ENCODE measurements at regions not wholly inside any gene's neighbourhood (a gene's known extent, or its start where the extent isn't known, plus 50 kb on each side); places are given as distances from the start of the nearest gene placed in this dataset.
"Not testable (repeated sequence)": the region's sequence is repeated elsewhere in the genome, so short reads cannot be mapped to it uniquely, and the experiment has no call there.

DNA sequence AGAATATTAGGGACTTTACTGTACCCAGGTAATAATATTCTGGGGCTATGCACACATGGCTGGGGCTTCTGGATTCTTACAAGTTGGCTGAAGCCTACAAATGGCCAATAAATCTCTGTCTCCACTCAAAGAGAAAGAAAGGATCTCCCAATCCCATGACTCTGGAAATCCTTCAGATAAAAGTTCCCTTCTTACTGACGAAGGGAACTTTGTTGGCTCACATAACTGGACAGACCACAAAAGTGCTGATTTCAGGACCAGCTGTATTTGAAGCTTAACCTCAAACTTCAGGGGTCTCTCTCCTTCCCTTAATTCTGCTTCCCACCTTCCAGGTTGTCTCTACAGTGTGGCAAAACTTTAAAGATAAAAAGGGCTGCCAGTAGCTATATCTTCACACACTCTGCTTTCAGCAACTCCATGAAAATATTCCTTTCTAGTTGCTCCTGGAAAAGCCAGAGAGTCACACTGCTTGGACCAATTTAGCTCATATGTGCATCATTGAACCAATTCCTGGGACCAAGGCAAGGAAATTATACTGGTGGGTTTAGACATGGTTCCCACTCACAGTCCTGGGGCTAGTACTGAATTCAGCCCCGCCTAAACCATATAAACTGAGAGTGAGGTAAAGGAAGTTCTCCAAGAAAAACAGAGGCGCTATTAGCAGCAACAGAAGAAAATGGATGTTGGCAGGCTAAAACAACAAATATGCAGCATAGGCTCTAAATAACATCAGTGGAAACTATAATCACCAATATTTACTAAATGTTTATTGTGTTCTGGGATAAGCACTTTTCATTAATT, 290.0 kb upstream of the GADL1 start:
- no peak for DNase-seq (ENCODE audit: low spot score)

DNA sequence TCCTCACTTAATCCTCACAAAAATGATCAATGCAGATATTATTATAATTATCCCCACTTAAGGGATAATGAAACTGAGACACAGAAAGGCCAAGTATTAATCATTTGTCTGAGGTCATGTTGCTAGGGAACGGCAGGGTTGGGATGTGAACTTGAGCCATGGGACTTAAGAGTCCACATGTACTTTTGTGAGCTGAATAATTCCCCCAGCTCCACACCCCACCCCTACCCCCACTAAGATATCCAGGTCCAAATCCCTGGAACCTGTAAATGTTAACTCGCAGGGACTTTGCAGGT, 290.5 kb upstream of the GADL1 start:
- no peak for DNase-seq (ENCODE audit: low spot score)

DNA sequence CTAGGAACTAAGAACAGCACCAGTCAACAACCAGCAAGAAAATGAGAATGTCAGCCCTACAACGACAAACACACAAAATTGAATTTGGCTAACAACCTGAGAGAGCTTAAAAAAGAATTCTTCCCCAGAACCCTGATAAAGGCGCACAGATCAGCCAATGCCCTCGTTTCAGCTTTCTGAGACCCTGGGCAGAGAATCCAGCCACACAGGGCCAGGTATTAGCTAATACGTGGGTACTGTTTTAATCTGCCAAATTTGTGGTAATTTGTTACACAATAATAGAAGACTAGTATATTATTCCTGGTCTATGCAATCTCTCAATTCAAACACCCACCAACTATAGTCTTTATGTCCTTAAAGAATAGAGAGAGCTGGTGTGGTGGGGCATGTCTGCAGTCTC, 291.6 kb upstream of the GADL1 start:
- DNase-seq (ENCODE audit: low spot score) = no peak

DNA sequence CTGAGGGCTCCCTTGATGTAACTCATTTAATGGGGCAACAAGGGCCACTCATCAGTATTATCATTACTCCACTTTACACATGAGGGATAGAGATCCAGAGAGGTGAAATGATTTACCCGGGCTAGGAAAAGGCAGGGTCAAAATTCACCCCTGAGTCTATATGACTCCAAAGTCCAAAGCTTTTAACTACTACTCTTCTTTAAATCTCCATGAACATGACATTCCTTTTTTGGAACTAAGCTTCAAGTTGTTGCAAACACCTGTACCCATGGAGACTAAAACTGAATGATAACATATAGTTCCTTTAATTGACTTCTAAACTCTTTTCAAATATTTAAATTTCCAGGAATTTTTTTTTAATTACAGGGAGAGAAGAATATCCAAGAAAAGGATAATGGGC, 292.9 kb upstream of the GADL1 start:
- no peak for DNase-seq (ENCODE audit: low spot score)

GRCh38 chr3:31188112-31188511, 293.7 kb upstream of the GADL1 start:
- no peak for DNase-seq (ENCODE audit: low spot score)

DNA sequence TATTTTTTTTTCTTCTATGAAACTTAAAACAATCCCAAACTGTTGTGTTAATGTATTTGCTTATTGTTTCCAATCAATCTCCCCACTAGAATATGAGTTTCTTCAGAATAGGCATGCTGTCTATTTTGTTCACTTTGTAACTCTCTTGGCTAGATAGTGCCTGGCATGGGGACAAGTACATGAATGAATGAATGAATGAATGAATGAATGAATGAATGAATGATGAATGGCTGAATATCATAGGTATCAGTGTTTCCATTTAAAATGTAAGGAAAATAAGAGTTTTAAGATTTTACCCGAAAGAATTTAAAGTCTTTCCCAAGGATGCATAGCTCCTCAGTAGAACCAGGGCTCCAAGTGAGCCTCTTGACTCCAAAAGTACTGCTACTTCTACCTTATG, 294.9 kb upstream of the GADL1 start:
- no peak for DNase-seq (ENCODE audit: low spot score)

DNA sequence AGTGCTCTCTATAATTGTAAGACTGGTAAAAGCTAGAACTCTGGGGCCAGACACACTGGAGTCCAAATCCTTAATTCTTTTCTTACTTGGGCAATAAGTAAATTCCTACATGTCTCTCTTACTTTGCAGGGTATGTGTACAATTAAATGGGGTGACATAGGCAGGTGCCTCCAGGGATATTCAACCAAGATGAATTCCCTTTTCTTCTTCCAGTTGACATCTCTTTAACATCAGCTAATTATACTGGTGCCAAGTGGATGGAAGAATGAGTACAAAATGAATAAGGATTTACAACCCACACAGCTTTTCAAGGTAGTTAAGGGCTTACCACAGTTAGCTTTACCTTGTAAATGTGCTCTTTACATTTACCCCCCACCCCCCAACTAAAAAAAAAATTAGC, 295.5 kb upstream of the GADL1 start:
- DNase-seq (ENCODE audit: low spot score) = no peak

GRCh38 chr3:31191354-31191753, 296.9 kb upstream of the GADL1 start:
- DNase-seq (ENCODE audit: low spot score) = no peak

- no peak for DNase-seq (ENCODE audit: low spot score)
Observed at GRCh38 chr3:31193429-31193828, 299.0 kb upstream of the GADL1 start.

GRCh38 chr3:31193871-31194270, 299.4 kb upstream of the GADL1 start:
- DNase-seq (ENCODE audit: low spot score) = no peak

- DNase-seq (ENCODE audit: low spot score) = no peak
Observed at GRCh38 chr3:31196261-31196660, 301.8 kb upstream of the GADL1 start.

DNA sequence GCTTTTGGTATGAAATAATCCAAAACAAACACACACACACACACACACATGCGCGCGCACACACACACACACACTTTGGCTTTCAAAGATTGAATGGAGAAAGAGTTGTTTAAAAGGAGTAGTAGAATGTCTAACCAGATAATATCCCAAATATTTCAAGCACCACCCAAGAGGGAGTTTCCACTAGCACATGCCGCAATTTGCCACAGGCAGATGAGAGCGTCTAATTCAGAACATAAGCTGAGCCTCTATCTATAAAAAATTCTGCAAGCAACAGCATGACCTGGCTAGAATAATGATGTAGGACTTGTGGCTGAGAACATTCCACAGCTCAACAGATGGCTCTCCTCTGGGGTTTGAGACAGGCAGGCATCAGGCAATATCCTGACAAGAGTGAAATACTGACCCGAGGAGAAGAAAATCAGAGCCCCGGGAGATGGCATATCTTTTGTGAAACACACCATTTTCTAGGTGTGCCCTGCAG, 302.5 kb upstream of the GADL1 start:
- peak; percentile 37 for DNase-seq (ENCODE audit: low spot score)

DNA sequence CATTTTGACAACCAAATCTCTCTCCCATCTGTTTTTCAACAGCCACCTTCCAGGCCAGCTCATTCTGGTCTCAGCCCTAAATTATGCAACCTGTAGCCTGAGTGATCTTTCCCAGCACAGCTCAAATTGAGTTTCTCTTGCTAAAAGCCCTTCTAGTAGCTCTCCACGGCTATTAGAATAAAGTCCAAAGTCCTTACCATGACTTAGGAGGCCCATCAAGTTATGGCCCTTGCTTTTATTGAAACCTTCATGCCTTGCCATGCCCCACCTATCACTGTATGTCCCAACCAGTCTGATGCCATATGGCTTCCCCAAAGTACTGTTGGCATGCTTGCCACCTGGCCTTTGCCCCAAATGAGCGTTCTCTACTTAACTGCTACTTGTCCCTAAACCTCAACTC, 303.5 kb upstream of the GADL1 start:
- DNase-seq (ENCODE audit: low spot score) = no peak

GRCh38 chr3:31198890-31199289, 304.4 kb upstream of the GADL1 start:
- no peak for DNase-seq (ENCODE audit: low spot score)

- no peak for DNase-seq (ENCODE audit: low spot score)
Observed at GRCh38 chr3:31203960-31204795, 309.7 kb upstream of the GADL1 start.

GRCh38 chr3:31204796-31205056, 310.3 kb upstream of the GADL1 start:
- DNase-seq (ENCODE audit: low spot score) = not testable (repeated sequence)

DNA sequence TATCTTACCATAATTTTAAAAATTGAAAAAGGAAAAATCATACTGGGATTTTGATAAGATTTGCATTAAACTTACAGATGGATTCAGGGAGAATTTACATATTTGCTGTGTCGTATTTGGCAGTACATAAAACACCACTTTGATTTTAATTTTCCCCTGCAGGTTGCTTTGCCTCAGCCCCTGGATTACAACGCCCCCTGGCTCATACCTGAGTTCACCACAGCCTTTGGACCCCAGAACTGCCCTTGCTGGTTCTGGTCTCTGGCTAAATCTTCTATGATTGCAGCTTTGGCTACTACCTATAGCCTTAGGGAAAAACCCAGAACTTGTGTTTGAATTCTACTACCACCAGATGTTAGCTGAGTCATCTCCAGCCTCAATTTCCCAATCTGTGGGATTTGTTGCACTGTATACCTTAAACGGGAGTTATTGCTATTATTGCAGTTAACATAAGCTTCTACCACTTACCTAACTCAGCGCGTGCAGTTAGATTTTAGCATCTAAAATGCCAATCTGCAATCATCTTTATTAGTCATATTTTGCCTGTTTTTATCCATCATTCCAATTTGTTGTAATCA, 315.7 kb upstream of the GADL1 start:
- no peak for DNase-seq (ENCODE audit: low spot score)

DNA sequence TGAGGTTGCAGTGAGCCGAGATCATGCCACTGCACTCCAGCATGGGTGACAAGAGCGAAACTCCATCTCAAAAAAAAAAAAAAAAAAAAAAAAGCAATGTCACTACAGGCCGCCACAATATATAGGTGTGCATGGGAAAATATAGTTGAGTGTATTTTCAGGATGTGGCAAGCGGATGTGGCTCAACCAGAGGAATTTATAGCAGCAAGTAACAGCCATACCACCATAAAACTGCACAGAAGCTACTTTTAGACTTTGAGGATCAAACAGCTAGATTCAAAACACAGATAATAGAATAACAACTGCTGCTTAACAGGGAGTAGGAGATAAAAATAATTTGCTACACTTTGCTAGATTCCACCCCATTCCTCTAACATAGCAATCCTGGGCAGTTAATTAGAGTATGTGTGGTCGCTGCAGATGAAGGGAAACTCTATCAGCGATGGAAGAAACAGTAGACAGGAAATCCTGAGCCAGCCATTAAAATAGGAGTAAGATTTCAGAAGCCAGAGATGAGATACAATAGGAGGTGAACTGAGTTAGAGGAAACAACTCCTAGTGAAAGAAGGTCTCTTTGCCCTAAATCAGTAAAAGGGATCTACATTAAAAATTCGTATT, 318.7 kb upstream of the STT3B start:
- DNase-seq (ENCODE audit: low spot score) = peak; percentile 99

DNA sequence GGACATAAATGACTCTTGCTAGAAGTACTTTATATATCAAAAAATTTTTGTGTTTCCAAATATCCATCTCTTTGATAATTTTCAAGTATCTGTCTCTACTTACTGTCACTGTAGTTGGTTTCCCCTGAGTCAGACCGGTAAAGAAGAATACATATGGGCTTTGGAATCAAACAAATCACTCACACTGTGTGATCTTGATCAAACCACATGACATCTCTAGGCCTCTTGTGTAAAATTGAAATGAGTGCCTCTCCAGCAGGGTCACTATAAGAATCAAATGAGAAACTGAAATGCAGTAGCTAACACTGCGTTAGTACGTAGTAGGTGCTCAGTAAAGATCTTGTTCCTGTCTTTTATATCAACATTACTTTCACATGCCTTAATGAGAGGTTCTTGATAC, 314.6 kb upstream of the STT3B start:
- DNase-seq (ENCODE audit: low spot score) = no peak

- DNase-seq (ENCODE audit: low spot score) = peak; percentile 49
Observed at GRCh38 chr3:31219131-31219843, 313.4 kb upstream of the STT3B start.

DNA sequence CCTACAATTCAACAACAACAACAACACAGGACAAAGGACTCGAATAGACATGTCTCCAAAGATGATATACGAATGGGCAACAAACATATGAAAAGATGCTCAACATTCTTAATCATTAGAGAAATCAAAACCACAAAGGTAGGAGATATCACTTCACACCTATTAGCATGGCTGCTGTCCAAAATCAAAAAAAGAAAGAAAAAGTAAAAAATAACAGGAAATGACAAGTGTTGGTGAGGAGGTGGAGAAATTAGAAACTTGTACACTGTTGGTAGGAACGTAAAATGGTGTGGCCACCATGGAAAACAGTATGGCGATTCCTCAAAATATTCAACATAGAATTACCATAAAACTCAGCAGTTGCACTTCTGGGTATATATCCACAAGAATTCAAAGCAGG, 312.3 kb upstream of the STT3B start:
- DNase-seq (ENCODE audit: low spot score) = no peak

DNA sequence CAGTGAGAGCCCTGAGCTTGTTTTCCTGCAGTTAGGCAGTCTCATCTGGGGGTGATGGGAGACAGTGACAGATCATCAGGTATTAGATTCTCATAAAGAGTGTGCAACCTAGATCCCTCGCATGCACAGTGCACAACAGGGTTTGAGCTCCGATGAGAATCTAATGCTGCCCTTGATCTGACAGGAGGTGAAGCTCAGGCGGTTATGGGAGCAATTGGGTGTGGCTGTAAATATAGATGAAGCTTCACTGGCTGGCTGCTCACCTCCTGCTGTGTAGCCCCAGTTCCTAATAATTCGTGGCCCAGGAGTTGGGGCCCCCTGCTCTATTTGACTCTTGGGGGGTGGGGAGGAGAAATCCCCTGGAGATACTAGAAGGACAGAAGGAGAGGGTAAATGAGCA, 309.4 kb upstream of the STT3B start:
- DNase-seq (ENCODE audit: low spot score) = no peak

Data from SW480 (cell line).